ENCODE measurements at regions not wholly inside any gene's neighbourhood (a gene's known extent, or its start where the extent isn't known, plus 50 kb on each side); places are given as distances from the start of the nearest gene placed in this dataset.

DNA sequence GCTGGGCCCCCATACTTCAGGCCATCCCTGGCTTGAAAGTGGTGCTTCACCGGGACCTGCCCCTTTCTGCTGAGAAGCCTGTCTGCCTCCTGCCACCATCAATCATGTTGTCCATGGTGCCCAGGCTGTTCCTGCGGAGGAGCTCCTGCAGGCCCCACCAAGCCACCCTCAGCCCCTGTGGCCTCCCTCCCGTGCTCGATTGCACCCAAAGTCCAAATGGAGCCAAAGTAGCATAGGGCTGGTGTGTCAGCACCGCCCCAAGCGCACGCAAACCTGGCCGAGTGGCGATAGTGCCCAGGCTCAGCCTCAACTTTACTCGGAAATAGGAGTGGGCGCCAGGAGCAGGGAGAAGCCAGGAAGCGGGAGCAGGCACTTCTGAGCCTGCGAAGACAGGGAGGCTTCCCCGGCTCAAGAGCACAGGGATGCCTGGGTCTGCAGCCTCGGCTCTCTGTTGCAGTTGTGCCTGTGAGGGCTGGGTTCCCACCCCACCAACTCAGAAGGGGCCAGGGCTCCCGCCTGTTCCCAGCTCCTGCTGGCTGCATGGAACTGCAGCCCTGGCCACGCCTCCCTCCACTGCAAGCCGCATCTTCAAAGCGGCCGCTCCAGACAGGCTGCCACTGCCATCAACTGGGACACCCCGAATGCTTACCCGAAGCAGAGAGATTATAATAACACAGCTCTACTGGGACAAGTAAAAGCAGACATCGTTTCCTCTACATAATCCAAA is 203.0 kb downstream of the ARRDC4 start:
- TF ChIP-seq, protein P1, sequence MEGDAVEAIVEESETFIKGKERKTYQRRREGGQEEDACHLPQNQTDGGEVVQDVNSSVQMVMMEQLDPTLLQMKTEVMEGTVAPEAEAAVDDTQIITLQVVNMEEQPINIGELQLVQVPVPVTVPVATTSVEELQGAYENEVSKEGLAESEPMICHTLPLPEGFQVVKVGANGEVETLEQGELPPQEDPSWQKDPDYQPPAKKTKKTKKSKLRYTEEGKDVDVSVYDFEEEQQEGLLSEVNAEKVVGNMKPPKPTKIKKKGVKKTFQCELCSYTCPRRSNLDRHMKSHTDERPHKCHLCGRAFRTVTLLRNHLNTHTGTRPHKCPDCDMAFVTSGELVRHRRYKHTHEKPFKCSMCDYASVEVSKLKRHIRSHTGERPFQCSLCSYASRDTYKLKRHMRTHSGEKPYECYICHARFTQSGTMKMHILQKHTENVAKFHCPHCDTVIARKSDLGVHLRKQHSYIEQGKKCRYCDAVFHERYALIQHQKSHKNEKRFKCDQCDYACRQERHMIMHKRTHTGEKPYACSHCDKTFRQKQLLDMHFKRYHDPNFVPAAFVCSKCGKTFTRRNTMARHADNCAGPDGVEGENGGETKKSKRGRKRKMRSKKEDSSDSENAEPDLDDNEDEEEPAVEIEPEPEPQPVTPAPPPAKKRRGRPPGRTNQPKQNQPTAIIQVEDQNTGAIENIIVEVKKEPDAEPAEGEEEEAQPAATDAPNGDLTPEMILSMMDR (IDR thresholded peaks at IDR 0.05; ENCODE audit: low read depth, low read length), result no peak
- no peak for TF ChIP-seq EZH2phosphoT487 (IDR thresholded peaks at IDR 0.05; ENCODE audit: low read depth)

Data from OCI-LY3 (cell line).